Esophagus squamous epithelium (tissue), 4 donors: ENCODE measurements at regions not wholly inside any gene's neighbourhood (a gene's known extent, or its start where the extent isn't known, plus 50 kb on each side); places are given as distances from the start of the nearest gene placed in this dataset.

Experiments
- POLR2A ChIP-seq, 4 donors: fragments of 450-650 bp; IDR thresholded peaks; one replicate each; pipeline ENCODE4 v1.6.1; 2017; ENCODE audit warnings: antibody characterized with exemption in 4 of 4, mild to moderate bottlenecking in 4 of 4, moderate library complexity in 3 of 4
- TF ChIP-seq, protein P1 (sequence below), 6 experiments: fragments of 450-650 bp in 4 of 6; fragments of 200-600 bp in 2 of 6; sonication (generic) in 2 of 6; IDR thresholded peaks; one replicate each; pipeline ENCODE4 v1.5.1; 2016 to 2019; ENCODE audit warnings: antibody characterized with exemption in 6 of 6, mild to moderate bottlenecking in 4 of 6, moderate library complexity in 4 of 6

DNA sequence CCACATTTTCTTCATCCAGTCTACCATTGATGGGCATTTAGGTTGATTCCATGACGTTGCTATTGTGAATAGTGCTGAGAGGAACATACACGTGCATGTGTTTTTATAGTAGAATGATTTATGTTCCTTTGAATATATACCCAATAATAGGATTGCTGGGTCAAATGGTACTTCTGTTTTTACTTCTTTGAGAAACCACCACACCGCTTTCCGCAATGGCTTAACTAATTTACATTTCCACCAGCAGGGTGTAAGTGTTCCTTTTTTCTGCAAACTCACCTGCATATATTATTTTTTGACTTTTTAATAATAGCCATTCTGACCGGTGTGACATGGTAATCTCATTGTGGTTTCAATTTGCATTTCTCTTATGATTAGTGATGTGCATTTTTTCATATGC lies 82.2 kb upstream of the RFX3 start:
- TF ChIP-seq POLR2A (IDR thresholded peaks at IDR 0.05): no peak
- TF ChIP-seq, protein P1, sequence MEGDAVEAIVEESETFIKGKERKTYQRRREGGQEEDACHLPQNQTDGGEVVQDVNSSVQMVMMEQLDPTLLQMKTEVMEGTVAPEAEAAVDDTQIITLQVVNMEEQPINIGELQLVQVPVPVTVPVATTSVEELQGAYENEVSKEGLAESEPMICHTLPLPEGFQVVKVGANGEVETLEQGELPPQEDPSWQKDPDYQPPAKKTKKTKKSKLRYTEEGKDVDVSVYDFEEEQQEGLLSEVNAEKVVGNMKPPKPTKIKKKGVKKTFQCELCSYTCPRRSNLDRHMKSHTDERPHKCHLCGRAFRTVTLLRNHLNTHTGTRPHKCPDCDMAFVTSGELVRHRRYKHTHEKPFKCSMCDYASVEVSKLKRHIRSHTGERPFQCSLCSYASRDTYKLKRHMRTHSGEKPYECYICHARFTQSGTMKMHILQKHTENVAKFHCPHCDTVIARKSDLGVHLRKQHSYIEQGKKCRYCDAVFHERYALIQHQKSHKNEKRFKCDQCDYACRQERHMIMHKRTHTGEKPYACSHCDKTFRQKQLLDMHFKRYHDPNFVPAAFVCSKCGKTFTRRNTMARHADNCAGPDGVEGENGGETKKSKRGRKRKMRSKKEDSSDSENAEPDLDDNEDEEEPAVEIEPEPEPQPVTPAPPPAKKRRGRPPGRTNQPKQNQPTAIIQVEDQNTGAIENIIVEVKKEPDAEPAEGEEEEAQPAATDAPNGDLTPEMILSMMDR (IDR thresholded peaks at IDR 0.05): no peak
